GM19452 (cell line): ENCODE measurements at regions not wholly inside any gene's neighbourhood (a gene's known extent, or its start where the extent isn't known, plus 50 kb on each side); places are given as distances from the start of the nearest gene placed in this dataset.
A peak's percentile ranks its signal among the peaks of the same experiment; 100 is the strongest.

Experiments used
- ATAC-seq: cut with Tn5 transposase; IDR thresholded peaks from one replicate; pipeline ENCODE4 v1.9.1; 2021; ENCODE audit not compliant: unreplicated experiment

GRCh38 chr2:150417278-150417677 is 70.2 kb downstream of the RND3 start:
- ATAC-seq, result no peak

DNA sequence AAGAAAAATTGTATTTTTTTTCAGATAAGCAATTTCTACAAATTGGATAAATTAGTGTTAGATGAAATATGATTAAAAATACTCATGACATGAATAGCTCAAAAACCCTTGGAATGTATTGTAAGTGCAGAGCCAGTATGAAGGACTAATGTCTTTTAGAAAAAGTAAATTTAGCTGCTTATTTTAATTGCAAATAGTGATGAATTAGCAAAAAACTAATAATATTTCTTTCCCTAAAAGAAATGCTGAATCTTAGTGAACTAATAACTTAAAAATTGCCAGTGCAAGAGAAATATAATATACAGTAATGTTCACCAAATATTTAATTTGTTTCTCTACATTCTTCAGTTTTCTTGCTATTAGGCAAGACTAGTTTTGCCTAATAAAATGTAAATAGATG is 72.4 kb downstream of the RND3 start:
- no peak for ATAC-seq

DNA sequence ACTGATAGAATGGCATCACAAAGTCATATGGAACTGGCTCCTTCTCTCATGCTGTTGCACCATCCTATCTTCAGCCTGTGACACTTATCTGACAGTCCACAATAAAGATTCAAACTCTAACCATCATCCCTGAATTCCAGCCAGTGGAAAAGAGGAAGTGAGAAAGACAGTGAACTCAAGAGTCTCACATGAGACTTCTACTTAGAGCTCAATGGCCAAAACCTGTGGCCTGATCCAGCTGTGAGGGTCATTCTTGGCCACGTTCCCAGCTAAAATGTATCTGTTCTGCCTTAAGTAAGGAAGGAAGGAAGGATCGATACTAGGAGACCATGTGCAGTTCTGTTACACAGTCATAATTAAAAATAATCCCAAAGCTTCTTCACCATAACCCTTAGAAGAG is 73.6 kb downstream of the RND3 start:
- ATAC-seq, result no peak

DNA sequence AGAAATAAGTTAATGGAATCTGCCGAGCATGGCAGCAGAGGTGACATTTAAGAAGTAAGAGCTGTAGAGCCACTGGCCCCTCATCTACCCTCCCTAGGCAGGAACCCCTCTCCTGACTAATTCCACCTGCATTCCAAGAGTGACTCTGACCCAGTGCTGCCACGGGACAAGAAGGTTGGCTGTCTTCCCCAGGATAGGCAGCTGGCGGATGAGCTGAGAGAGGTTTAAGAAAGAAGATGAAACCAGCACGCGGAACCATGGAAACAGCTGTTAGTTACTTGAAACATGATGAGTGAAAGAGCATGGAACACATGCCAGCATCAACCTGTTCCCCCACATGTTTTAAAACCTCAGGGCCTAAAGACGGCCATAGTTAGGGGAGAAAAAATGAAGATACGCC is 74.1 kb downstream of the RND3 start:
- no peak for ATAC-seq

DNA sequence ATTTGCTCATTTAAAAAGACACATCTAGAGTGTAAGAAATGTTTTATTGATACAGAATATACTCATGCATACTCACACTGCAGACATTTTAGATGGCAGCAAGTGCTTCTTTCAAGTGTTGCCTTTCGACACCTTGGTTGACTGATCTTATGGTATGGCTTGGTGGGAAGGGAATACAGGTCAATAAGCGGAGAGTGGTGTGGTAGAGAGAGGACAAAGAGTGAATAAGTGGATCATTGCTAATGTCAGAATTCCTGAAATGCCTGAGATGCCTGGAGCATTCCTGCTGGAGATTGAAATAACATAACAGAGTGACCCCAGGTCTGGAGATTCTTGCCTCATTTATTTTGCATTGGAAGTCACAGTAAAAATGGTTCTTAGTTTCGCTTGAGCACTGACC is 76.7 kb downstream of the RND3 start:
- ATAC-seq, result no peak

- ATAC-seq, result no peak
Observed at GRCh38 chr2:150409196-150409595, 78.3 kb downstream of the RND3 start.

GRCh38 chr2:150404147-150404546 is 83.3 kb downstream of the RND3 start:
- peak; percentile 54 for ATAC-seq

GRCh38 chr2:150403457-150403856 is 84.0 kb downstream of the RND3 start:
- ATAC-seq, result peak; percentile 85

DNA sequence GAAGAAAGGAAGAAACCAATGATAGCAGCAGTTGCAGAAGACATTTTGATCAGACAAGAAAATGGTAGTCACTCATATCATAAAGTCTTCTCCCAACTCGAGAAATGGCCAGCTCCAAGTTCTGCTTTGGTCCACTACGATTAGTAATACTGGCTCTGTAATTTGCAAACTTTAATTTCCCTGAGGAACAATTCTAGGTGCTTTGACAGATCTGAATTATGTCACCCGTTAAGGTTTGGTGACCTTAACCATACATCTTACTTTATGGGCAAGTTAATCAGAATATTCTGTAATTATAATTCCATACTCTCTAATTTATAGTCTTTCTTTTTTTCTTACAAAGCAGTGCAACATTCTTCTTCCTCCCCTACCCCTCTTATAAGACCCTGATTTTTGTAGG is 84.5 kb downstream of the RND3 start:
- no peak for ATAC-seq

DNA sequence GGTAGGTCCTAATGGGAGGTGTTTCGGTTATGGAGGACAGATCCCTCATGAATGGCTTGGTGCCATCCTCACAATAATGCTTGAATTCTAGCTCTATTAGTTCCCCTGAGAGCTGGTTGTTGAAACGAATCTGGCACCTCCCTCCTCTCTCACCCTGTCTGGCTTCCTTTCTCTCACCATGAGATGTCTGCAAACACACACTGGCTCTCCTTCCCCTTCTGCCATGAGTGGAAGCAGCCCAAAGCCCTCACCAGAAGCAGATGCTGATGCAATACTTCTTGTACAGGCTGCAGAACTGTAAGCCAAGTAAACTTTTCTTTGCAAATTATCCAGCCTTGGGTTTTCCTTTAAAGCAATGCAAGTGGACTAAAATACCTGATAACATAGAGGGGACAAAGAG is 86.6 kb downstream of the RND3 start:
- no peak for ATAC-seq

GRCh38 chr2:150392614-150393013 is 94.9 kb downstream of the RND3 start:
- no peak for ATAC-seq

- no peak for ATAC-seq
Observed at GRCh38 chr2:150391779-150392178, 95.7 kb downstream of the RND3 start.

DNA sequence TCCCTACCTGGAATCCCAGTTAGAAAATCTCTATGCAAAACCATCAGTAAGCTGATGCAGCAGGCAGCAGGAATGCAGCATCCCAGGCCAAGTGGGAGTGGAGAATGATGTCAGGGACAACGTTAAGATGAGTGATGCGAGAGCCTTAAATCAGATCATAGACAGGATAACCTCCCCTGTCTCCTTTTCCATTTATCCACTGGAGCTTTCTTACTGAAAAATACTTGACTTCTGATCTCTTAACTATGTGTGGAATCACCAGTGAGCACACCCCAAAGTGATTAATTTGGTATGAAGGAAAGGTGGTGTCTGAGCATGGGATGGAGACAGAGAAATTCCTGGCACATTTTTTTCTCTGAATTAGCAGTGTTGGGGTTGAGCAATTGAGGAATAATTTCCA is 98.0 kb downstream of the RND3 start:
- ATAC-seq, result no peak

- no peak for ATAC-seq
Observed at GRCh38 chr2:150388289-150388625, 99.2 kb downstream of the RND3 start.

GRCh38 chr2:150387586-150388288 is 99.7 kb downstream of the RND3 start:
- no peak for ATAC-seq

DNA sequence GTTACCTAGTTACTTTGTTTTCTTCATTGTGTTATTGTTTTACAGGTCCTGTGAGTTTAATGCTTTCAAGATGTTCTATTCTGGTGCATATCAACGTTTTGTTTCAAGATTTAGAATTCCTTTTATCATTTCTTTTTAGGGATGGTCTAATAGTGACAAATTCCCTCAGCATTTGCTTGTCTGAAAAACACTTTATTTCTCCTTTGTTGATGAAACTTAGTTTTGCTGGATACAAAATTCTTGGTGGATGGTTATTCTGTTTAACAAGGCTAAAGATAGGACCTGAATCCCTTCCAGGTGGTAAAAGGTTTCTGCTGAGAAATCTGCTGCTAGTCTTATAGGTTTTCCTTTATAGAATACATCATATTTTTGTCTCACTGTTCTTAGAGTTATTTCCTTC is 102.3 kb downstream of the RND3 start:
- ATAC-seq, result no peak

- ATAC-seq, result no peak
Observed at GRCh38 chr2:150383587-150383986, 103.9 kb downstream of the RND3 start.

- ATAC-seq, result no peak
Observed at GRCh38 chr2:150379166-150379565, 108.3 kb downstream of the RND3 start.

DNA sequence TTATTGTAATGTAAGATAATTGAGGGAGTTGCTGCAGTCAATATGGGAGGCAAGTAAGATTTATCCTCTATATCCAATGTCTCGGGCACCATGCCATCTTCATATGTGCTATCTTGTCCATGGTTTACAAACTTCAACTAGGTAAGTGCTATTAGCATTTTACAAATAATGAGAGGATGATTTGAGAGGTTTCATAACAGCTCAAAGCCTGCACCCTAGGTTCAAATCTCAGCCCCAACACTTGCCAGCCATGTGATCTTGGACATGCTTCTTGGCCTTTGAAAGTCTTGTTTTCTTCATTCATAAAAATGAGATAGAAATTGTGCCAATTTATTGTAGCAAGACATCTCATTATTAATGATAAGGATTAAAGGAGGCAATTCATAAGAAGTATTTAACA is 108.8 kb downstream of the RND3 start:
- no peak for ATAC-seq

DNA sequence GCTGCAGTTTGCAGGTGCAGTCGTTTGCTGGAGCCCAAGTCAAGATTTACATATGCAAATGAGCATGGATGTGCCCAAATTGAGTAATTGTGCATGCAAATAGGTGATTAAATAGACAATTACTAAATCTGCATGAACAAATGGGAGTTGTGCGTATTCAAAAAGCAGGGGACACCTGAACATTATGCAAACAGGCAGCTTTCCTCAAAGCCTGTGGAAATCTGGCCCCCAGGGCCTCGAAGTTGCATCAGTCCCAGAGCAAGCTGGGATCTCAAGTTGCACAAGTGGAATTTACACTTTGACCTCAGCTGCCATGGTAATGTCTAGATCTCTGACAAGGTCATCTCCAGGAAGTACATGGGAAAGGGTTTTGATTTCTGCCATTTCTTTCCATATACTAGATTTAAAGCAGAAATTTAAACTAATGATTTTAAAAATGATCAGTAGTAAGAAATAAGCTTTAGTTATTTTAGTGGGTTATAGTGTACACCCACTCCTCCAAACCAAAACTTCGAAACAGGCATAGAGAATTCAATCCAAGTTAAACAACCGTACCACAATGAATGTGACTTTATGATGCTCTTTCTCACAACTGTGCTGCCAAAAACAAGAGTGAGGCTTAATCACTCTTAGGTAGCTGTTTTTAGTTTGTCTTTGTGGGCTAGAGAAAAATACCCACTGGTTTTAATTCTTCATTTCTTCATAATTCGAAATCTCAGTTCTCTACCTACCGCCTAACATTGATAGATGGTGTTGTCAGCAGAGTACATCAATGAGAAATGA is 110.7 kb downstream of the RND3 start:
- no peak for ATAC-seq

DNA sequence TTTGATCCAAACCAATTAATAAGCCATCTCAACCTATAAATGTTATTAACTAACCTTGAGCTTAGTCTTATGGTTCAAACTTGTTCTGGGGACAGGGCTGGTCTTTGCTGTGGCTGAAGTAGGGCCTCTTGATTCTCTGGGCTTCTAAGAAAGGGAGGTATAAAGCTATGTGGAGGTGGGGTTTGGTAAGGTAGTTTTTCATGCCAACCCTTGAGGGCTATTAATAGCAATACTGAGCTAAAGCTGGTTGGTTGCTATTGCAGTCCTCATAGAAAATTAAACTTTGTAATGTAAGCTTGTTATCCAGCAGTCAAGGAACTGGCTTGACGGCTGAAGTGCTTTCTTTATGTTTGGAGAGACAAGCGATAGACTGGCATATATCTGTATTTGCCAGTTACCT is 112.1 kb downstream of the RND3 start:
- no peak for ATAC-seq

DNA sequence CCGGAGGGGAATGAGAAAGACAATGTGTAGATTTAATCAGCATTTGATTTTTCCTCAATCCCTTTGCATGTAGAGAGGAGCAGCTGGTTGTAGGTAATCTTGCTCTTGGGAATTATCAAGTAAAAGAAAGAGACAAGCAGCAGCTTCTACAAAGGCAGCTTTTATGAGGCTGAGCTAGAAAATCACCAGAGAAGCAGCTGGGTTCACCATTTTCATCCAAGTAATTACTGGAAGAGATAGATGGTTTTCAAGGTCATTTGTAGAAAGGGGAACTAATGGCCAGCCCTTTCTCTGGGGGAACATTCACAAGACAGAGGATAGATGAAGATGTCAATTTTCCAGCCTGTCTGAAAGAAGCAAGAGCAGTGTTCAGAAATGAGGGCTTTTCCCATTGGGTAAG is 113.0 kb downstream of the RND3 start:
- no peak for ATAC-seq

DNA sequence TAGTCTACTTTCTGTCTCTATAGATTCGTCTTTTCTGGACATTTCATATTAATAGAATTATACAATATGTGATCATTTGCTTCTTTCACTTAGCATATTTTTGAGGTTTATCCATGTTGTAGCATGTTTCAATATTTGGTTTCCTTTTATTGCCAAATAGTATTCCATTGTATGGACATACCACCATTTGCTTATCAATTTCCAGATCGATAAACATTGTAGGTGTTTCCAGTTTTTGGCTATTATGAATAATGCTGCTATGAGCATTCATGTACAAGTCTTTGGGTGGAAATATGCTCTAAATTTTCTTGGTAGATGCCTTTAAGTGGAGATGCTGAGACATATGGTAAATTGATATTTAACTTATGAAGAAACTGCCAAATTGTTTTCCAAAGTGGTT is 114.1 kb downstream of the RND3 start:
- no peak for ATAC-seq
